ENCODE measurements at regions not wholly inside any gene's neighbourhood (a gene's known extent, or its start where the extent isn't known, plus 50 kb on each side); places are given as distances from the start of the nearest gene placed in this dataset.

DNA sequence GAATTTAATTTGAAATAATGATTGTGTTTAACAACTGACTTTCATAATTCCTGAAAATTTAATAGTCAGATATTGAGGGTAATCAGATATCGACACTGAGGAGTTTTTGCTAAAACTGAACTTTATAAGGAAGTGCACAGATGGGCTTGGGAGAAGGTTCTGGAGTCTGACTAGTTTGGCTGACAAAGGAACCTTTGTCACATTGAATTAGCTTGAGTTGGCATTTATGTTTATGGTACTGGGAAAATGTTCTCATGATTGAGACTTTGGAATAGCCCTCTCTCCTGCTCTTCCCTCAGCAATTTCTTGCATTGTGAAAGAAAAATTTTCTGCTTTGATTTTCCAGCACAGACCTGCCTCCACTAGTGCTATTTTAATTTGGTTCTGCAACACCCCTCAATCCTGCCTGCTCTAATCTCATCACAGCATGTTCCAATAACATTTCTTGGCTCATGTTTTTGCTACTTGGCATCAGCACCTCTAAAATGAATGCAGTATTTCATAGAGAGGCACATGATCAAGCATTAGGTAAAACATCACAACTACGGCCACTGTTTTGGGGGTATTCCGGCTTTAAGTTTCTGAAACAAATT is 133.9 kb upstream of the FSHR start:
- H3K36me3 Mint-ChIP-seq (ENCODE audit: low read depth), result no peaks in the 10 kb centered on the region
- ChIA-PET POLR2A (no interaction called here), CTCF (no interaction called here)
- DNase-seq, result no peak
- TF ChIP-seq CTCF (IDR thresholded peaks at IDR 0.05), result no peak
- H3K27ac Mint-ChIP-seq, result no peak overlapping the region
- H3K9me3 Mint-ChIP-seq, result peaks cover 3% of the 10 kb centered on the region
- no peak overlapping the region for H3K4me3 Mint-ChIP-seq
- no peaks in the 10 kb centered on the region for H3K4me1 Mint-ChIP-seq (ENCODE audit: low read depth)
- no peak for ATAC-seq
- intact Hi-C loops (cut with micrococcal nuclease), result no loop called here
- H3K27me3 Mint-ChIP-seq, result no peaks in the 10 kb centered on the region

GRCh38 chr2:49286726-49287125 is 132.4 kb upstream of the FSHR start:
- ATAC-seq (no peak), DNase-seq (no peak)
- ChIA-PET CTCF (interaction anchor here (0.6 kb wide), 1 partner anchor 343 kb away, joined by 3 read pairs; no protein-coding TSS in a partner anchor), POLR2A (no interaction called here)
- TF ChIP-seq CTCF (IDR thresholded peaks at IDR 0.05), result no peak
- Mint-ChIP-seq H3K9me3 (peaks cover 3% of the 10 kb centered on the region), H3K36me3 (ENCODE audit: low read depth) (no peaks in the 10 kb centered on the region), H3K4me3 (no peak overlapping the region), H3K27me3 (no peaks in the 10 kb centered on the region), H3K27ac (no peak overlapping the region), H3K4me1 (ENCODE audit: low read depth) (no peaks in the 10 kb centered on the region)
- intact Hi-C loops (cut with micrococcal nuclease), result no loop called here

GRCh38 chr2:49286045-49286444 is 131.7 kb upstream of the FSHR start:
- Mint-ChIP-seq H3K36me3 (ENCODE audit: low read depth) (no peaks in the 10 kb centered on the region), H3K27me3 (no peaks in the 10 kb centered on the region), H3K4me3 (no peak overlapping the region), H3K4me1 (ENCODE audit: low read depth) (no peaks in the 10 kb centered on the region), H3K9me3 (peaks cover 4% of the 10 kb centered on the region), H3K27ac (no peak overlapping the region)
- no peak for DNase-seq
- intact Hi-C loops (cut with micrococcal nuclease), result no loop called here
- TF ChIP-seq CTCF (IDR thresholded peaks at IDR 0.05), result no peak
- ATAC-seq, result no peak
- ChIA-PET POLR2A (no interaction called here), CTCF (interaction anchor here (0.6 kb wide), 1 partner anchor 342 kb away, joined by 3 read pairs; no protein-coding TSS in a partner anchor)

DNA sequence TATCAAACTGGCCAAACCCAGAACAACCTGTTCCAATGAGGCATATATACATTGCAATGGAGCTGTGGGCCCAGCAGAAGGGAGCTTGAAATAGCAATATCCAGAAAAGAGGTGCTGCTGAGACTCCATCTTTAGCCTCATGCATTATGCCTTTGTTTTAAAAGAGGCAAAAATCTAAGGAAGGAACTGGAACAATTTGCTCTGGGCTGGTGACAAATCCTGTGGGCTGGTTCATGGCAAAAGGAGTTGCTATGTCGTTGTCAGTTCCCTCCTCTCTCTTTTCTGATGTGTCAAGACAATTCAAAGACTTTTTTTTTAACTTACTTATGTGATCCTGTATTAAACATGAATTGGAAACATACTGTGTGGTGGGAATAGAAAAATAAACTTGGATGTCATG is 124.2 kb upstream of the FSHR start:
- Mint-ChIP-seq H3K27me3 (no peaks in the 10 kb centered on the region), H3K4me1 (ENCODE audit: low read depth) (no peaks in the 10 kb centered on the region), H3K27ac (no peak overlapping the region), H3K4me3 (no peak overlapping the region), H3K9me3 (peaks cover 3% of the 10 kb centered on the region), H3K36me3 (ENCODE audit: low read depth) (no peaks in the 10 kb centered on the region)
- intact Hi-C loops (cut with micrococcal nuclease), result no loop called here
- no peak for TF ChIP-seq CTCF (IDR thresholded peaks at IDR 0.05)
- no peak for DNase-seq
- POLR2A ChIA-PET, result no interaction called here
- no peak for ATAC-seq
- CTCF ChIA-PET, result no interaction called here

- Mint-ChIP-seq H3K4me3 (no peak overlapping the region), H3K27ac (no peak overlapping the region), H3K9me3 (peaks cover 3% of the 10 kb centered on the region), H3K4me1 (ENCODE audit: low read depth) (no peaks in the 10 kb centered on the region), H3K36me3 (ENCODE audit: low read depth) (no peaks in the 10 kb centered on the region), H3K27me3 (no peaks in the 10 kb centered on the region)
- ChIA-PET CTCF (no interaction called here), POLR2A (no interaction called here)
- intact Hi-C loops (cut with micrococcal nuclease), result no loop called here
- TF ChIP-seq CTCF (IDR thresholded peaks at IDR 0.05), result no peak
- no peak for ATAC-seq
- no peak for DNase-seq
Measured at GRCh38 chr2:49278141-49278540, 123.8 kb upstream of the FSHR start.

Data from activated CD8-positive, alpha-beta T cell treated with anti-CD3 and anti-CD28 coated beads for 36 hours (primary cell).